Skeletal muscle cell (primary cell): ENCODE measurements at regions not wholly inside any gene's neighbourhood (a gene's known extent, or its start where the extent isn't known, plus 50 kb on each side); places are given as distances from the start of the nearest gene placed in this dataset.

Source experiments
- DNase-seq: peaks from one replicate; pipeline ENCODE4 v3.0.0-alpha.2; 2010; ENCODE audit warnings: low read depth
- H3K4me3 ChIP-seq: 2 replicates; pipeline ENCODE4 v1.5.1; 2011; ENCODE audit warnings: low read depth, mild to moderate bottlenecking, control low read depth, low read length, moderate library complexity

GRCh38 chr2:128427413-128427755 is 108.7 kb upstream of the HS6ST1 start:
- H3K4me3 ChIP-seq, result no peak overlapping the region
- DNase-seq, result no peak

- no peak for DNase-seq
- no peak overlapping the region for H3K4me3 ChIP-seq
Measured at GRCh38 chr2:128428415-128428814, 109.7 kb upstream of the HS6ST1 start.

GRCh38 chr2:128432423-128432822 is 113.8 kb upstream of the HS6ST1 start:
- DNase-seq, result no peak
- no peak overlapping the region for H3K4me3 ChIP-seq

GRCh38 chr2:128433911-128434550 is 115.4 kb upstream of the HS6ST1 start:
- DNase-seq, result no peak
- no peak overlapping the region for H3K4me3 ChIP-seq

GRCh38 chr2:128435576-128436478 is 117.2 kb upstream of the HS6ST1 start:
- DNase-seq, result no peak
- no peak overlapping the region for H3K4me3 ChIP-seq

- no peak for DNase-seq
- no peak overlapping the region for H3K4me3 ChIP-seq
Measured at GRCh38 chr2:128436479-128437203, 118.0 kb upstream of the HS6ST1 start.

GRCh38 chr2:128437204-128437565 is 118.5 kb upstream of the HS6ST1 start:
- no peak overlapping the region for H3K4me3 ChIP-seq
- no peak for DNase-seq

- H3K4me3 ChIP-seq, result no peak overlapping the region
- DNase-seq, result no peak
Measured at GRCh38 chr2:128438091-128438490, 119.4 kb upstream of the HS6ST1 start.

GRCh38 chr2:128438586-128438985 is 119.9 kb upstream of the HS6ST1 start:
- DNase-seq, result no peak
- H3K4me3 ChIP-seq, result no peak overlapping the region

GRCh38 chr2:128439031-128439790 is 120.5 kb upstream of the HS6ST1 start:
- no peak for DNase-seq

GRCh38 chr2:128439791-128440665 is 121.4 kb upstream of the HS6ST1 start:
- no peak for DNase-seq
- no peak overlapping the region for H3K4me3 ChIP-seq

More at GRCh38 chr2:128439031-128439790, 120.5 kb upstream of the HS6ST1 start:
- no peak overlapping the region for H3K4me3 ChIP-seq

- no peak for DNase-seq
- H3K4me3 ChIP-seq, result no peak overlapping the region
Measured at GRCh38 chr2:128440666-128441340, 122.1 kb upstream of the HS6ST1 start.

- H3K4me3 ChIP-seq, result no peak overlapping the region
- no peak for DNase-seq
Measured at GRCh38 chr2:128441341-128442052, 122.8 kb upstream of the HS6ST1 start.

- no peak overlapping the region for H3K4me3 ChIP-seq
- DNase-seq, result no peak
Measured at GRCh38 chr2:128442053-128442751, 123.5 kb upstream of the HS6ST1 start.

GRCh38 chr2:128442891-128443302 is 124.2 kb upstream of the HS6ST1 start:
- no peak overlapping the region for H3K4me3 ChIP-seq
- DNase-seq, result no peak

GRCh38 chr2:128444121-128444771 is 125.6 kb upstream of the HS6ST1 start:
- H3K4me3 ChIP-seq, result no peak overlapping the region
- DNase-seq, result no peak
